Loucy (cell line): ENCODE measurements at regions not wholly inside any gene's neighbourhood (a gene's known extent, or its start where the extent isn't known, plus 50 kb on each side); places are given as distances from the start of the nearest gene placed in this dataset.

Experiments
- H2AFZ ChIP-seq: fragments of 200-600 bp; sonication (generic); 2 replicates; pipeline ENCODE4 v1.6.0; 2016; ENCODE audit warnings: antibody characterized with exemption, mild to moderate bottlenecking, low read length, moderate library complexity
- H3F3A ChIP-seq: fragments of 200-600 bp; 2 replicates; pipeline ENCODE4 v1.6.0; 2016; ENCODE audit warnings: antibody characterized with exemption, low read depth, mild to moderate bottlenecking
- H3K27me3 ChIP-seq: fragments of 200-600 bp; sonication (generic); 2 replicates; pipeline ENCODE4 v1.6.1; 2014; ENCODE audit warnings: low read length, mild to moderate bottlenecking; ENCODE audit not compliant: insufficient read depth, poor library complexity, severe bottlenecking
- H3K36me3 ChIP-seq: fragments of 200-600 bp; sonication (generic); 2 replicates; pipeline ENCODE4 v1.6.1; 2016; ENCODE audit warnings: low read length; ENCODE audit not compliant: insufficient read depth
- H3K4me1 ChIP-seq: fragments of 200-600 bp; sonication (generic); 2 replicates; pipeline ENCODE4 v1.5.1; 2014; ENCODE audit warnings: low read length, mild to moderate bottlenecking; ENCODE audit not compliant: insufficient read depth, poor library complexity, severe bottlenecking
- H3K4me2 ChIP-seq: fragments of 200-600 bp; sonication (generic); 2 replicates; pipeline ENCODE4 v1.6.0; 2014; ENCODE audit warnings: antibody characterized with exemption, low read length, low read depth, mild to moderate bottlenecking; ENCODE audit not compliant: poor library complexity, severe bottlenecking
- H3K4me3 ChIP-seq: fragments of 200-600 bp; sonication (generic); 2 replicates; pipeline ENCODE4 v1.5.1; 2014; ENCODE audit warnings: low read length, mild to moderate bottlenecking, mixed read lengths; ENCODE audit not compliant: poor library complexity, severe bottlenecking
- H3K79me2 ChIP-seq: fragments of 200-600 bp; sonication (generic); 2 replicates; pipeline ENCODE4 v1.6.1; 2014; ENCODE audit warnings: low read length; ENCODE audit not compliant: insufficient read depth
- H3K9ac ChIP-seq: fragments of 200-600 bp; sonication (generic); 2 replicates; pipeline ENCODE4 v1.6.0; 2014; ENCODE audit warnings: mild to moderate bottlenecking, low read depth, low read length, moderate library complexity; ENCODE audit not compliant: poor library complexity, severe bottlenecking
- H3K9me2 ChIP-seq: fragments of 200-600 bp; sonication (generic); replicated peaks from 2 replicates; pipeline ENCODE4 v1.6.1; 2016; ENCODE audit warnings: low read depth, low read length, mixed read lengths
- H3K9me3 ChIP-seq: fragments of 200-600 bp; sonication (generic); 2 replicates; pipeline ENCODE4 v1.6.1; 2014; ENCODE audit warnings: mild to moderate bottlenecking, antibody characterized with exemption, low read length, low read depth; ENCODE audit not compliant: insufficient read depth
- H4K20me1 ChIP-seq: fragments of 200-600 bp; sonication (generic); 2 replicates; pipeline ENCODE4 v1.6.0; 2014; ENCODE audit warnings: antibody characterized with exemption, low read length, mild to moderate bottlenecking; ENCODE audit not compliant: insufficient read depth, poor library complexity, severe bottlenecking
- CTCF ChIP-seq: fragments of 200-600 bp; sonication (generic); conservative IDR thresholded peaks from 2 replicates; pipeline ENCODE4 v1.5.1; 2014; ENCODE audit warnings: mild to moderate bottlenecking, antibody characterized with exemption, low read length
- EZH2phosphoT487 ChIP-seq: fragments of 200-600 bp; IDR thresholded peaks from 2 replicates; pipeline ENCODE4 v1.6.1; 2018; ENCODE audit warnings: antibody characterized with exemption, mild to moderate bottlenecking, moderate library complexity, borderline replicate concordance

DNA sequence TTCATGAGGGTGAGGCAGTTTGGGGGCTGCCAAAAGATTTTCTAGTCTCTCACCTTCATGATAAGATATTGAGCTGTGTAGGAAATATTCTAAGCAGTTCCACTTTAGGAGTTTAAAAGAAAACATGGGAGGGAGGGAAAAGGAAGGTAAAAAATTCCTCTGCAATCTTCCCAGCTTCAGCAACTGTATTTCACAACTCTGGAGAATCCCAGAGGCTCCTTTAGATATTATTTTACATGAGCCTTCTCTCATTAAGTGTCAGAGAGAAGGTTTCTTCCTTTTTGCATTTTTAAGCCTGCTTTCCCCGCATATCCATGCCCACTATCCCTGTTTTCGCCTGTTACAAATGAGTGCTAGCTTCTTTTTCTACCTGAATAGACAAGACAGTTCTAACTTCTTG is 289.4 kb downstream of the CHRM3 start:
- Histone ChIP-seq H3K9me2 (no peaks in the 10 kb centered on the region), H3K9ac (no peak overlapping the region), H3K9me3 (no peaks in the 10 kb centered on the region), H3F3A (no peaks in the 10 kb centered on the region), H2AFZ (no peak overlapping the region), H3K4me2 (no peak overlapping the region), H3K36me3 (no peaks in the 10 kb centered on the region), H4K20me1 (no peaks in the 10 kb centered on the region), H3K27me3 (no peaks in the 10 kb centered on the region), H3K79me2 (no peaks in the 10 kb centered on the region), H3K4me1 (no peaks in the 10 kb centered on the region), H3K4me3 (no peak overlapping the region)
- TF ChIP-seq EZH2phosphoT487, result no peak

GRCh38 chr1:239676522-239677273 is 290.3 kb downstream of the CHRM3 start:
- Histone ChIP-seq H3K9ac (no peak overlapping the region), H3K4me1 (no peaks in the 10 kb centered on the region), H3K9me3 (no peaks in the 10 kb centered on the region), H3K4me3 (no peak overlapping the region), H3K79me2 (no peaks in the 10 kb centered on the region), H3K4me2 (no peak overlapping the region), H2AFZ (no peak overlapping the region), H4K20me1 (no peaks in the 10 kb centered on the region), H3K27me3 (no peaks in the 10 kb centered on the region), H3K9me2 (no peaks in the 10 kb centered on the region), H3K36me3 (no peaks in the 10 kb centered on the region), H3F3A (no peaks in the 10 kb centered on the region)
- TF ChIP-seq CTCF (no peak; the same call in 1 of the 2 replicates), EZH2phosphoT487 (no peak)

- Histone ChIP-seq H3K9me2 (no peaks in the 10 kb centered on the region), H3K4me3 (no peak overlapping the region), H3K79me2 (no peaks in the 10 kb centered on the region), H3K4me2 (no peak overlapping the region), H4K20me1 (no peaks in the 10 kb centered on the region), H3K36me3 (no peaks in the 10 kb centered on the region), H2AFZ (no peak overlapping the region), H3K4me1 (no peaks in the 10 kb centered on the region), H3K27me3 (no peaks in the 10 kb centered on the region), H3F3A (no peaks in the 10 kb centered on the region), H3K9ac (no peak overlapping the region), H3K9me3 (no peaks in the 10 kb centered on the region)
- no peak for TF ChIP-seq CTCF
- TF ChIP-seq EZH2phosphoT487, result no peak
Measured at GRCh38 chr1:239677362-239677761, 291.0 kb downstream of the CHRM3 start.

DNA sequence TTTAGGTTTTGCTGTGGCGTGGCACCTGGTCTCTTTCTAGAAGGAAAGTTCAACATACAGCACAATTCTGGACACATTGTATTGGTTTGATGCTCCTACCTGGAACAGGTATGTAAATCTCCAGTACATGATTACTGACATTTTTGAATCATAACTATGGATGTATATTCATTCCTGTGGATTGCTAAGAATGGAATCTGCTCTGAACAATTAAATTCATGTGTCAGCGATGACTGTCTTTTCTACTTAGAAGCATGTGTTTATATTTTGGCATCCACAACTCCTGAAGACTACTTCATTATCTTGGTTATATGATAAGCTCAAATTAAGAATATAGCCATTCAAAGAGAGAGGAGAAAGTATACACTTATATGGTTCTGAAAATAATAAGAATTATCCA is 291.8 kb downstream of the CHRM3 start:
- TF ChIP-seq EZH2phosphoT487 (no peak), CTCF (no peak)
- no peaks in the 10 kb centered on the region for H3K79me2 ChIP-seq
- no peaks in the 10 kb centered on the region for H3K9me3 ChIP-seq
- H4K20me1 ChIP-seq, result no peaks in the 10 kb centered on the region
- H3K4me3 ChIP-seq, result no peak overlapping the region
- no peaks in the 10 kb centered on the region for H3K4me1 ChIP-seq
- no peaks in the 10 kb centered on the region for H3K36me3 ChIP-seq
- H3K4me2 ChIP-seq, result no peak overlapping the region
- H3K9me2 ChIP-seq, result no peaks in the 10 kb centered on the region
- H3F3A ChIP-seq, result no peaks in the 10 kb centered on the region
- no peak overlapping the region for H3K9ac ChIP-seq
- H3K27me3 ChIP-seq, result no peaks in the 10 kb centered on the region
- H2AFZ ChIP-seq, result no peak overlapping the region
